Activated CD4-positive, alpha-beta T cell treated with anti-CD3 and anti-CD28 coated beads, Interleukin-2, amount 50 U/mL, for 24 hours (primary cell): ENCODE measurements at regions not wholly inside any gene's neighbourhood (a gene's known extent, or its start where the extent isn't known, plus 50 kb on each side); places are given as distances from the start of the nearest gene placed in this dataset.

Experiments used
- DNase-seq, 2 donors: peaks; one replicate each; pipeline ENCODE4 v3.0.0-alpha.2; 2020; ENCODE audit warnings: low read depth in 1 of 2, low spot score in 1 of 2

DNA sequence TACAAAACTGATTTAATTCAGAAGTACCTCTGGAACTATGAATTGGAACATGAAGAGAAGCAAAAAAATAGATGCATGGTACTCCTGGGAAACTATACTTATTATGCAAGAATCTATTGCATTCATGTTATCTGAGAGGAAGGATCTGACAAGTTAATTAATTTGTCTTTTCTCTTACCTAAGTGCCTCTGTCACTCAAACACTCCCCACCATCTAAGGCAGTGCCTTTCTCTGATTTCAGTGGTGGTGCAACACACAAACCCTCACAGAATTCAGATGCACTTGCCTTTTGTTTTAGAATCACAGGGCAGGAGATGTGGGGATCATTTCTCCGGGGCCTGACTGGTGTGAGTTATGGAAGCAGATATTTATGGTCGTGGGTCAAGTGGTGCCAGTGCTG lies 52.5 kb upstream of the C9orf72 start:
- DNase-seq = no peak

DNA sequence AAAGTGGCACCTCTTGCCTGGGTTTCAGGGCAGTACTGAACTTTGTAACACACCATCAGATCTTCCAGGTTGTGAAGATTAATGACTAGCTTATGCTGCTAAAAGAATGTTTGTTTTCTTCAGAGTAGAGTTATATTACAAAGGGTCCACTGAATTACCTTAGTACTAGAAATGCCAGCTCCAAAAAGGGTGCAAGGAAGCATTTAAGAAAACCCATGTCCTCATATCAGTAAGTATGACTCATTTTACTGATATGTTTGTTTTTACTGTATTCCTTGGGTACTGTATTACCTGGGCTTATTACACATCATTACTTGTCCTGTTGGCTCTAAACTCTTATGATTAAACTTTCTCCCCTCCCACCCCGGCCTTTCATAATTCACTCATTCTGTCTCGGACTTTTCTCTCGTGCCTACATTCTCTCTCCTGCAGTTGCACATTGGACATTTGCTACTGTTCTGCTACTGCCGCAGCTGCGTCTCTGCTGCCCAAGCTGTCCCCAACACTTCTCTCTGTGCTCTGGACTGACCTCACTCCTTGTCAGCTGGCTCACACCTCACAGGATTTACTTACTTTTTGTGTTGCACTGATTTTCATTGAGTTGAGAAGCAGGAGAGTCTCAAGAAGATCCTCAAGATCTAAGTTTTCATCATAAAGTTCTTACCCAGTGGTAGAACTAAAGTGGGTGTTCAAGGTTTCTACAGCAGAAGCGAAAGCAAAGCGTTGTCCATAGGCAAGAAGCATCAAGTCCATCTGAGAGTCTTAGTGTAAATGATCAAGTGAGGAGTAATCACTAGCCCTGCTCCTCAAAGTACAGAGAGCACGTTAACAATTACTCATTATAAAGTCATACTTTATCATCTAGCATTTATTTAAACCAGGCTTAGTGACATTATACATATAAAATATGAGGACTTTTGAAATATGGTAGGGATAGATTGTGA lies 53.2 kb upstream of the C9orf72 start:
- no peak for DNase-seq

DNA sequence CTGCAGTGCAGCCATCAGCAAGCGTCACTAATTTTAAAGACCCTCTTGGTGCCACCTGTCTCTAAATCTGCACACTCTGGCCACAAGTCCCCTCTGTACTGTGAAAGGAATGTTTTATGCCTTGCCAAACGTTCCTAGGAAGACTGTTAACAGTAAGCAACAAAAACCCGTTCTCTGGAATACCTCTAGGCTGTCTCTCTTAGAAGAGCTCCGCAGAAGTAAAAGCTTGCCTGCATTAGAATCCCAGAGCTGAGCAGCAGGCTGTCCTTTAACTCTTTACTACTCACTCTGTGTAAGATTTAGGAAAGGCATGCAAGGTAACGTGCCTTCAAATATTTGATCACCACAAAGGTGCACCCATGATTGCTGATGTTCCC lies 53.9 kb upstream of the C9orf72 start:
- no peak for DNase-seq

GRCh38 chr9:27628311-27628710 lies 55.0 kb upstream of the C9orf72 start:
- no peak for DNase-seq

GRCh38 chr9:27629425-27629824 lies 56.1 kb upstream of the C9orf72 start:
- DNase-seq = no peak

DNA sequence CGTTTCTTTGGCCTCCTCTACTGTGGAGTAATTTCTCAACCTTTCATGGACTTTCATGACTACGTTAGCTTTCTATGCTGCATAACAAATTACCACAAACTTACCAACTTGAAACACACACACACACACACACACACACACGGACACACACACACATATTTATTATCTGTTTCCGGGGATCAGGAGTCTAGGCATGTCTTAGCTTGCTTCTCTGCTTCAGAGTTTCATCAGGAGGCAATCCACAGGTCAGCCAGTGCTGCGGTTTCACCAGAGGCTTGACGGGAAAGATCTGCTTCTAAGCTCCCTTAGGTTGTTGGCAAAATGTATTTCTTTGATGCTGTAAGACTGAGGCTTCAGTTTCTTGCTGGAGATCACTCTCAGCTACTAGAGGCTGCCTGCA lies 59.0 kb upstream of the C9orf72 start:
- DNase-seq = no peak

DNA sequence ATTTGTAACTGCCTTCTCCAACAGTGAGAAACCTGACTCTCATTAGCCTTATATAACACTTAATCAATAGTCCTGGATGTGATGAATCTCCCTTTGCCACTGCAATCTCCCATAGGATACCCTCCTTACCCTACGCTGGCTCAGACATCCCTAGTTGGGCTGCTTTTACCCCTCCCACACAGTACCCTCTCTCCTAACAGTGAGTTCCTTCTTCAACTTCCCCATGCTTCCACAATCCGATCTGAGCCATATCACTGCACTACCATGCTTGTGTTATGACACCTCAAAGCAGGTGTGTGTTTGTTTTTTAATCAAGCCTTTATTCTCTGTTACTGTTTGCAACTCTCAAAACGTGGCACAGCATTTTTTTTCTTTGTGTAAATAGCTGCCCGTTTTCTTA lies 60.5 kb upstream of the C9orf72 start:
- DNase-seq = no peak

DNA sequence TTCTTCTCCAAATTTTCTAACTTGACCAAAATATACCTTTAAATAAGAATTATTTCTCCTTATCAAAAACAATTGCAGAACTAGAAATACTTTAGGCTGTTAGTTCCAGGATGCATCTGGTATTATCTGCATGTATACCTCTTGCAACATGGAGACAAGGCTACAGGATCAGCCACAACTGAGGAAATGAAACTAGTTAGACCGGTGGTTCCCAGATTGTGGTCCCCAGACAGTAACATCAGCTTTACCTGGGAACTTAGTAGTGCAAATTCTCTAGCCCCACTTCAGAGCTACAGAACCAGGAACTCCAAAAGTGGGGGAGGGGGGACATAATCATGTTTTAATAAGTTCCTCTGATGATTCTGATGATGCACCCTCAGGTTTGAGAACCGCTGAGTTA lies 61.6 kb upstream of the C9orf72 start:
- no peak for DNase-seq

DNA sequence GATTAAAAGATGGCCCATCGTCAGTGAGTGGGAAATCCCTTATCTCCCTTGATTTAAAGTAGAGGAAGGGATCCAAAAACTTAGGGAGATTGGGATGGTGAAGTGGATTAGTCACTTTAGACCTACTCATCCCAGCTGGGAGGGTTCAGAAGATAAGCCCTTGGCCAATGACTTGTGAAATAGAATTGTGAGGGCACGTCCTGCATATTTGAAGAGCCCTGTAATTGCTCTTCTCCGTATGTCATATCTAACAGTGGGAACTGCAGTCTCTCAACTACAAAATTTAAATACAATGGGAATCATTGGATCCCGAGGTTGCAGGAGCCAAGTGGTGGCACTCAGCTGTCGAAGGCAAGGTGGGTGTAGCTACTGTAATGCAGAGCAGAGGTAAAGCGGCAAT lies 65.4 kb upstream of the C9orf72 start:
- DNase-seq = no peak

DNA sequence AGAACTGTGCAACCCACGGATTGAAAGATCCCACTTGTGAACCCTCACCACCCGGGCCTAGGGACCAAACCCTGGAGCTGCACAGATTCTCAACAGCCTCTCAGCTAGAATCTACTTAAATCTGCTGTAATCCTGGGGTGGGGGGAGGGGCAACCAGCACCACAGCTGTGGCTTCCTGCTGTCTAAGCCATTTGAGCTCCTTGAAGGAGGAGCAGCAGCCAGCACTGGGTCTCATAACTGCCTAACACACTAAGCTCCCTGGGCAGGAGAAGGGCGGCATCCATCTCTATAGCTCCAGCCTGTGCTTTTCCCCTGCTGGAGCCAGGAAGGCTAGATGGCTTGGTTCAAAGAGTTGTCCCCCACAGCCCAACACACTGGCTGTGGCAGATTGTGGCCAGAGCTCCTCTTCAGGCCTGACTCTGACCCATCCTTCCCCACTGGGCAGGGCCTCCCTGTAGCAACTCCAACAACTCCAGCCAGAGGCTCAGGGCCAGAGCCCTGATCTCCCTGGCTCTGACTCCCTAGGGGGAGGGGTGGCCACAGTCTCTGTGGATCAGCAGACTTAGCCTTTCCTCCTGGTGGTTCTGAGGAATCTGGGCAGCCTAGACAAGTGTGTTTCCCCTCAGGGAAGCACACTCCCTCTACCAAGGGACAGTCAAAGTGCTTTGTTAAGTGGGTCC lies 72.0 kb upstream of the C9orf72 start:
- DNase-seq = no peak

DNA sequence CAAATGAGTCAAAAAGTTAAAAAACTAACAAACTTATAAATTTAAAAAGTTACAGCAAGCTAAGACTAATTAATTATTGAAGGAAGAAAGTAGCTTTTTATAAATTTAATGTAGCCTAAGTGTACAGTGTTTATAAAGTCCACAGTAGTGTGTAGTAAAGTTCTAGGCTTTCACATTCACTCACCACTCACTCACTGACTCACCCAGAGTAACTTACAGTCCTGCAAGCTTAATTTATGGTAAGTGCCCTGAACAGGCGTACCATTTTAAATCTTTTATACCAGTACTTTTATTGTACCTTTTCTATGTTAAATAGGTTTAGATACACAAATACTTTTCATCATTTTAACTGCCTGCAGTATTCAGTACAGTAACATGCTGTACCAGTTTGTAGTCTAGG lies 80.0 kb upstream of the C9orf72 start:
- DNase-seq = no peak

DNA sequence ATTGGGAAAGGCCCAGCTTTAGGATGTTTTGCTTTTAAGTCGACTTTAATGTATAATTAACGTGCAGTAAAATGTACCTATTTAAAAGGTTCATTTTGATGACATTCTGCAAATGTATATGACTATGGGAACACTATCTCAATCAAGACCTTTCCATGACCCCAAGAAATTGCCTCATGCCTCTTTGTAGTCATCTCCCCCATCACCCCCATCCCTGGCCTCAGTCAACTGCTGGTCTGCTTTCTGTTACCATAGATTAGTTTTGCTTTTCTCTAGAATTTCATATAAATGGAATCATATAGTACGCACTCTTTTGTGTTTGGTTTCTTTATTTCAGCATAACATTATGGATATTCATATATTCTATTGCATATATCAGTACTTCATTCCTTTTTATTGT lies 80.7 kb upstream of the C9orf72 start:
- DNase-seq = no peak

- no peak for DNase-seq
Observed at GRCh38 chr9:27654629-27655285, 81.5 kb upstream of the C9orf72 start.

GRCh38 chr9:27655441-27655840 lies 82.2 kb upstream of the C9orf72 start:
- DNase-seq = no peak

DNA sequence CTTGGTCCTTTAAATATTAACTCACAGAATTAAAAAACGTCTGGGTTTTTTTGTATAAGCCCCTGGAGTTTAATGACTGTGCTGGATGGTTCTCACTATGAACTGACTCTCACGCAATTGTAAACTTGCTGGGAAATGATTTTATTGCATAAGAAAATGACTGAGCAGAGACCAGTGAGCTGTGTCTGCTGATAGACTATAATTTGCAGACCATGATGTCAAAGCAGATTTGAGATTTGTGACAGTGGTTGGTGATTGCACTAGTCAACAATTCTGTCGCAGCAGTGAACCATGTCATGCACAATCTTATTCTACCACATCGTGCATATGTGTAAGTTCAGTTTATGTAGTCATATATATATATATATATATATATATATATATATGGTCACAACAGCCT lies 85.7 kb upstream of the C9orf72 start:
- no peak for DNase-seq

- DNase-seq = no peak
Observed at GRCh38 chr9:27659571-27659970, 86.3 kb upstream of the C9orf72 start.

GRCh38 chr9:27660148-27660547 lies 86.9 kb upstream of the C9orf72 start:
- no peak for DNase-seq

DNA sequence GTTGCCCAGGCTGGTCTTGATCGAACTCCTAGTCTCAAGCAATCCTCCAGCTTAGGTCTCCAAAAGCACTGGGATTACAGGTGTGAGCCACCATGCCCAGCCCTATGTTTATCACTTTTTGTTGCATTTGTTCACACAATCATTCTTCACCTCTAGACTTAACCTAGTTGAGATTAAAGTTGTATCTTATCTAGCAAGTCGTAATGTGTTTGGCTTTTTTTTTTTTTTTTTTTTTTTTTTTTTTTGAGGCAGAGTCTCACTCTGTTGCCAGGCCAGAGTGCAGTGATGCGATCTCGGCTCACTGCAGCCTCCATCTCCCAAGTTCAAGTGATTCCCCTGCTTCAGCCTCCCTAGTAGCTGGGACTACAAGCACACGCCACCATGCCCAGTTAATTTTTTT lies 90.2 kb upstream of the C9orf72 start:
- DNase-seq = no peak

DNA sequence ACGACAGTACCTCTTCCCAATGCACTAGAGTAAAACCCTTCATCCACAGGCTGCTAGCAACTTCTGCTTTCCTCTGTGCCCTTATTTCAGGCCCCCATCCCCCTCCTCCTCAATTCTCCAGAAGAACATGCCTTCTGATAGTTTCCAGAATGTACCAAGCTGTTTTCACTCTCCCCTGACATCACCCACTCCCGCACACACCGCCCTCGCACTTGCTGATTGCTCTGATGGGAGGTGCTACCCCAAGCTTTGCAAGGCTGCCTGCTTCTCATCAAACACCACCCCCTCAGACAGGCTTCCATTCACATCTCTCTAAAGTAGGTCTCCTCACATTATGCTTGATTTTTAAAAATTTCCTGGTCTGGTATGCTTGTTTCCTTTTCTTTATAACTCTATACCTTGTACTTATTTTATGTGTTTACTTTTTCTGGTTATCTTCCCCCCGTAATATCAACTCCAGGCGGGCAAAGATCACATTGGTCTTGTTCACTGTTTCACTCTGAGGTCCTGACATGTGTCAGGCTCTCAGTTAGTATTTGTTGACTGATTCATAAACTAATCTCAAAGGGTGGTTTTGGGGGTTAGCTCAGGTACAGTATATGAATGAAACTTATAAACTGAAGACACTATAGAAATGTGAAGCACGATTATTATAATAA lies 91.0 kb upstream of the C9orf72 start:
- no peak for DNase-seq

GRCh38 chr9:27665136-27665535 lies 91.9 kb upstream of the C9orf72 start:
- no peak for DNase-seq

- no peak for DNase-seq
Observed at GRCh38 chr9:27668280-27668679, 95.0 kb upstream of the C9orf72 start.

DNA sequence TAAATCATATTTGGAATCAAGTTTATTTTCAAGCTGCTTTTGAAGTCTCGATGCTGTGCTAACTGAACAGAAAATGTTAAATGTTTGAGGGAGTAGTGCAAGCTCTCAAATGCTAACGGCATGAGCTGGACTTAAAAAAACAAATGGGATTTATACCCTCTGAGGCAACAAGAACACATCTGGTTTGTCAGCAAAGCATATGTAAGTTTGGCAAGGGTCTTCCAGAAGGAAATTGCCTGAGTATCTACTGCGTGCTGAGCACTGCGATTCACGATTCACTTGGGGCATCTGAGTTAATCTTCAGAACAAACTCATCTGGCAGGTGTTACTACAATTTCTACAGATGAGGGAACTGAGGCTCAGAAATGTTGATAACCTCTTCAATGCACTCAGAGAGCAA lies 98.4 kb upstream of the C9orf72 start:
- no peak for DNase-seq
